Body of pancreas (tissue), 4 donors: ENCODE measurements at regions not wholly inside any gene's neighbourhood (a gene's known extent, or its start where the extent isn't known, plus 50 kb on each side); places are given as distances from the start of the nearest gene placed in this dataset.

Experiments used
- CTCF ChIP-seq, 7 experiments: fragments of 450-650 bp in 4 of 7; fragments of 200-600 bp in 3 of 7; sonication (generic) in 3 of 7; IDR thresholded peaks; one replicate each; pipeline ENCODE4 v1.5.1; 2016 to 2019; ENCODE audit warnings: antibody characterized with exemption in 7 of 7
- POLR2A ChIP-seq, 3 donors: fragments of 450-650 bp; IDR thresholded peaks; one replicate each; pipeline ENCODE4 v1.6.1; 2016; ENCODE audit warnings: antibody characterized with exemption in 3 of 3, mild to moderate bottlenecking in 2 of 3

DNA sequence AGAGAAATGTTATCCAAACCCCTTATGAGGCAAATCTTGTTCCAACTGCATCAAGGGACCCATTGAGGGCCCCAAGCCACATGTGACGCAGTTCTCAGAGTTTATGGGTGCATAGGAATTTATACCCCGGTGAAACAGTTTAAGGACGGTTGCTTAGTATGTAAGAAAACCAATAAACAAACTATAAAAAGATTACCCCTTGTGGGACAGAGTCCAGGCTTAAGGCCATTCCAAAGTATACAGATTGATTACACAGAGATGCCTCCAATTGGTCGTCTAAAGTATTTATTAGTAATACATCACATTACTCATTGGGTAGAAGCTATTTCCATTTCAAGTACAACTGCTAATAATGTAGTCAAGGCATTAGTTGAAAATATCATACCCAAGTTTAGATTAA, 885.0 kb upstream of the MDGA2 start:
- TF ChIP-seq POLR2A (IDR thresholded peaks at IDR 0.05): no peak
- no peak for TF ChIP-seq CTCF (IDR thresholded peaks at IDR 0.05)
